ENCODE measurements at regions not wholly inside any gene's neighbourhood (a gene's known extent, or its start where the extent isn't known, plus 50 kb on each side); places are given as distances from the start of the nearest gene placed in this dataset.
"Not testable (repeated sequence)": the region's sequence is repeated elsewhere in the genome, so short reads cannot be mapped to it uniquely, and the experiment has no call there.

- DNase-seq (ENCODE audit: low spot score): no peak
- in situ Hi-C loops (cut with HindIII; ENCODE audit: low sequenced_read_pairs): no loop called here
Observed at GRCh38 chr22:26945565-26945964, 288.2 kb downstream of the MIAT start.

GRCh38 chr22:26949193-26949592 is 291.8 kb downstream of the MIAT start:
- in situ Hi-C loops (cut with HindIII; ENCODE audit: low sequenced_read_pairs): no loop called here
- no peak for DNase-seq (ENCODE audit: low spot score)

- in situ Hi-C loops (cut with HindIII; ENCODE audit: low sequenced_read_pairs); DNase-seq (ENCODE audit: low spot score): not testable (repeated sequence)
Observed at GRCh38 chr22:26951139-26951538, 293.8 kb downstream of the MIAT start.

GRCh38 chr22:26952004-26952403 is 294.6 kb downstream of the MIAT start:
- in situ Hi-C loops (cut with HindIII; ENCODE audit: low sequenced_read_pairs): no loop called here
- DNase-seq (ENCODE audit: low spot score): no peak

- no peak for DNase-seq (ENCODE audit: low spot score)
- in situ Hi-C loops (cut with HindIII; ENCODE audit: low sequenced_read_pairs): no loop called here
Observed at GRCh38 chr22:26952451-26953011, 295.1 kb downstream of the MIAT start.

GRCh38 chr22:26953012-26953883 is 295.9 kb downstream of the MIAT start:
- no peak for DNase-seq (ENCODE audit: low spot score)

GRCh38 chr22:26956371-26956770 is 299.0 kb downstream of the MIAT start:
- in situ Hi-C loops (cut with HindIII; ENCODE audit: low sequenced_read_pairs): no loop called here
- no peak for DNase-seq (ENCODE audit: low spot score)

More at GRCh38 chr22:26953012-26953883, 295.9 kb downstream of the MIAT start:
- in situ Hi-C loops (cut with HindIII; ENCODE audit: low sequenced_read_pairs): no loop called here

- DNase-seq (ENCODE audit: low spot score): no peak
- in situ Hi-C loops (cut with HindIII; ENCODE audit: low sequenced_read_pairs): no loop called here
Observed at GRCh38 chr22:26957176-26957575, 299.8 kb downstream of the MIAT start.

- DNase-seq (ENCODE audit: low spot score): no peak
- in situ Hi-C loops (cut with HindIII; ENCODE audit: low sequenced_read_pairs): no loop called here
Observed at GRCh38 chr22:26957897-26958296, 300.5 kb downstream of the MIAT start.

- DNase-seq (ENCODE audit: low spot score): no peak
- in situ Hi-C loops (cut with HindIII; ENCODE audit: low sequenced_read_pairs): no loop called here
Observed at GRCh38 chr22:26958378-26958777, 301.0 kb downstream of the MIAT start.

- in situ Hi-C loops (cut with HindIII; ENCODE audit: low sequenced_read_pairs): no loop called here
- DNase-seq (ENCODE audit: low spot score): no peak
Observed at GRCh38 chr22:26964642-26965041, 307.3 kb downstream of the MIAT start.

GRCh38 chr22:26967282-26967681 is 309.9 kb downstream of the MIAT start:
- DNase-seq (ENCODE audit: low spot score): no peak
- in situ Hi-C loops (cut with HindIII; ENCODE audit: low sequenced_read_pairs): no loop called here

- in situ Hi-C loops (cut with HindIII; ENCODE audit: low sequenced_read_pairs): no loop called here
- no peak for DNase-seq (ENCODE audit: low spot score)
Observed at GRCh38 chr22:26968859-26969523, 311.6 kb downstream of the MIAT start.

- no peak for DNase-seq (ENCODE audit: low spot score)
- in situ Hi-C loops (cut with HindIII; ENCODE audit: low sequenced_read_pairs): no loop called here
Observed at GRCh38 chr22:26970809-26971394, 313.5 kb downstream of the MIAT start.

- DNase-seq (ENCODE audit: low spot score): no peak
- in situ Hi-C loops (cut with HindIII; ENCODE audit: low sequenced_read_pairs): no loop called here
Observed at GRCh38 chr22:26972286-26972685, 314.9 kb downstream of the MIAT start.

GRCh38 chr22:26972915-26973314 is 315.5 kb downstream of the MIAT start:
- in situ Hi-C loops (cut with HindIII; ENCODE audit: low sequenced_read_pairs); DNase-seq (ENCODE audit: low spot score): not testable (repeated sequence)

- in situ Hi-C loops (cut with HindIII; ENCODE audit: low sequenced_read_pairs): no loop called here
- no peak for DNase-seq (ENCODE audit: low spot score)
Observed at GRCh38 chr22:26974034-26974433, 316.6 kb downstream of the MIAT start.

GRCh38 chr22:26974914-26975803 is 317.8 kb downstream of the MIAT start:
- no peak for DNase-seq (ENCODE audit: low spot score)
- in situ Hi-C loops (cut with HindIII; ENCODE audit: low sequenced_read_pairs): no loop called here

- in situ Hi-C loops (cut with HindIII; ENCODE audit: low sequenced_read_pairs): no loop called here
- DNase-seq (ENCODE audit: low spot score): no peak
Observed at GRCh38 chr22:26975865-26976264, 318.5 kb downstream of the MIAT start.

Measured in G401 (cell line).